Uterus (tissue), 3 donors: ENCODE measurements at regions not wholly inside any gene's neighbourhood (a gene's known extent, or its start where the extent isn't known, plus 50 kb on each side); places are given as distances from the start of the nearest gene placed in this dataset.

Source experiments
- DNase-seq, 2 donors: peaks; one replicate each; pipeline ENCODE4 v3.0.0-alpha.2; 2019 to 2020
- H3K27ac ChIP-seq, 2 donors: fragments of 200-600 bp; sonication (generic); 1 replicate in 1 of 2; 2 replicates in 1 of 2; pipeline ENCODE4 v1.5.1; 2016 to 2018
- H3K27me3 ChIP-seq, 2 donors: fragments of 200-600 bp; sonication (generic); one replicate each; pipeline ENCODE4 v1.5.1; 2018 to 2019; ENCODE audit warnings: control low read depth in 1 of 2
- H3K36me3 ChIP-seq, 2 donors: fragments of 200-600 bp; sonication (generic); one replicate each; pipeline ENCODE4 v1.5.1; 2019; ENCODE audit warnings: control low read depth in 1 of 2
- H3K4me1 ChIP-seq, 2 donors: fragments of 200-600 bp; sonication (generic); one replicate each; pipeline ENCODE4 v1.5.1; 2018 to 2019; ENCODE audit warnings: control low read depth in 1 of 2
- H3K4me3 ChIP-seq, 2 donors: fragments of 200-600 bp; sonication (generic); 1 replicate in 1 of 2; 2 replicates in 1 of 2; pipeline ENCODE4 v1.5.1; 2018 to 2019; ENCODE audit warnings: mild to moderate bottlenecking in 1 of 2
- H3K9me3 ChIP-seq, 2 donors: fragments of 200-600 bp; sonication (generic); one replicate each; pipeline ENCODE4 v1.5.1; 2019; ENCODE audit warnings: control low read depth in 1 of 2
- CTCF ChIP-seq, 4 experiments: fragments of 200-600 bp in 2 of 4; fragments of 450-650 bp in 2 of 4; sonication (generic) in 2 of 4; IDR thresholded peaks; one replicate each; pipeline ENCODE4 v1.5.1; 2016 to 2019; ENCODE audit warnings: antibody characterized with exemption in 4 of 4, mild to moderate bottlenecking in 2 of 4, moderate library complexity in 1 of 4
- POLR2A ChIP-seq, 2 donors: fragments of 450-650 bp; IDR thresholded peaks; one replicate each; pipeline ENCODE4 v1.6.1; 2016; ENCODE audit warnings: antibody characterized with exemption in 2 of 2, mild to moderate bottlenecking in 1 of 2, moderate library complexity in 1 of 2
- intact Hi-C: fragments of 100-400 bp; cut with DNase I; formaldehyde crosslinking; loops from one replicate; pipeline ENCODE4 v1.15.1; 2023; ENCODE audit warnings: low total_unique reads
- donor health status: DM: yes; HTN: yes; CAD: no.

- no peak for DNase-seq
- no peaks in the 10 kb centered on the region for H3K4me1 ChIP-seq
- no peaks in the 10 kb centered on the region for H3K27me3 ChIP-seq
- no peaks in the 10 kb centered on the region for H3K36me3 ChIP-seq
- no peak overlapping the region for H3K4me3 ChIP-seq
- no peaks in the 10 kb centered on the region for H3K9me3 ChIP-seq
- H3K27ac ChIP-seq = no peak overlapping the region
- intact Hi-C loops = no loop called here
- TF ChIP-seq CTCF (IDR thresholded peaks at IDR 0.05) (no peak), POLR2A (IDR thresholded peaks at IDR 0.05) (no peak)
Observed at GRCh38 chr10:125300937-125301336, 140.6 kb upstream of the CTBP2 start.

- H3K4me3 ChIP-seq = no peak overlapping the region
- no peak for DNase-seq
- TF ChIP-seq CTCF (IDR thresholded peaks at IDR 0.05) (no peak), POLR2A (IDR thresholded peaks at IDR 0.05) (no peak)
- H3K9me3 ChIP-seq = no peaks in the 10 kb centered on the region
- no peaks in the 10 kb centered on the region for H3K36me3 ChIP-seq
- H3K4me1 ChIP-seq = no peaks in the 10 kb centered on the region
- intact Hi-C loops = no loop called here
- H3K27me3 ChIP-seq = no peaks in the 10 kb centered on the region
- no peak overlapping the region for H3K27ac ChIP-seq
Observed at GRCh38 chr10:125299461-125299860, 139.1 kb upstream of the CTBP2 start.

GRCh38 chr10:125296598-125296997, 136.2 kb upstream of the CTBP2 start:
- DNase-seq = no peak
- Histone ChIP-seq H3K4me1 (no peaks in the 10 kb centered on the region), H3K4me3 (no peak overlapping the region), H3K27me3 (no peaks in the 10 kb centered on the region), H3K9me3 (no peaks in the 10 kb centered on the region), H3K36me3 (no peaks in the 10 kb centered on the region), H3K27ac (no peak overlapping the region)
- TF ChIP-seq POLR2A (IDR thresholded peaks at IDR 0.05) = no peak
- TF ChIP-seq CTCF (IDR thresholded peaks at IDR 0.05) = no peak
- intact Hi-C loops = no loop called here

DNA sequence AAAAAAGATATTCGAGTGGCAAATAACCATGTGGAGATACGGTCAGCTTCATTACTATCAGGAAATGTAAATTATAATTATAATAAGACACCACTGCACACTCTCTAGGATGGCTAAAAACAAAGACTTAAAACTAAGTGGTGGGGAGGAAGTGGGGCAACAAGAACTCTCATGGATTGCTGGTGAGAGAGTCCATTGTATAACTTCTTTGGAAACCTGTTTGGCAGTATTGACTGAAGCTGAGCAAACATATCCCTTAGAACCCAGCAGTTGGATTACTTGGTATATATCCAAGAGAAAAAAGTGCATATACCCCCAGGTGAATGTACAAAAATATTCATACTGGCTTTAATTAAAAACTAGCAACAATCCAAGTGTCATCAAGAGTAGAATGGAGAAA, 133.7 kb upstream of the CTBP2 start:
- H3K9me3 ChIP-seq = no peaks in the 10 kb centered on the region
- no peaks in the 10 kb centered on the region for H3K36me3 ChIP-seq
- no peak for TF ChIP-seq CTCF (IDR thresholded peaks at IDR 0.05)
- no peak for TF ChIP-seq POLR2A (IDR thresholded peaks at IDR 0.05)
- no peak overlapping the region for H3K4me3 ChIP-seq
- intact Hi-C loops = no loop called here
- no peak overlapping the region for H3K27ac ChIP-seq
- no peaks in the 10 kb centered on the region for H3K27me3 ChIP-seq
- no peak for DNase-seq
- H3K4me1 ChIP-seq = no peaks in the 10 kb centered on the region

DNA sequence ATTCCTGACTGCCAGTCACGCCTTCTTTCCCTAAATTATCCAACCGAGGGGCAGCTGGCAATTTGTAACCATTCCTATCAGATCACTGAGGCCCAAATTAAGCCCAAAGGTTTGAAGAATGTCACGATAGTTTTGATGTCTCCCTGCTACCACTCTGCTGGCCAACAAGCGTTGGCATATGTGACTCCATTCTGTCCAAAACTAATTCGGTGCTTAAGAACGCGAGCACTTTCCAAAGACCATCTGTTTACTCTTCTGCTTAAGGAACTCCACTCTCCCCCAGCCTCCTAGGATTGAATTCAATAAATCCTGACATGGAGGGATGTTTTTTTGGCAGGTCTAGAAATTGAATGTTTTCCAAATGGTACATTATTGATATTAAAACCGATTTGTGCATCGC, 131.5 kb upstream of the CTBP2 start:
- no peak for TF ChIP-seq POLR2A (IDR thresholded peaks at IDR 0.05)
- TF ChIP-seq CTCF (IDR thresholded peaks at IDR 0.05) = no peak

More for the DNA sequence above, 131.5 kb upstream of the CTBP2 start:
- intact Hi-C loops = no loop called here
- no peak overlapping the region for H3K27ac ChIP-seq
- no peaks in the 10 kb centered on the region for H3K4me1 ChIP-seq
- no peaks in the 10 kb centered on the region for H3K27me3 ChIP-seq
- no peak overlapping the region for H3K4me3 ChIP-seq
- DNase-seq = no peak
- H3K36me3 ChIP-seq = no peaks in the 10 kb centered on the region
- no peaks in the 10 kb centered on the region for H3K9me3 ChIP-seq
